Panc1 (cell line): ENCODE measurements at regions not wholly inside any gene's neighbourhood (a gene's known extent, or its start where the extent isn't known, plus 50 kb on each side); places are given as distances from the start of the nearest gene placed in this dataset.
"Not testable (repeated sequence)": the region's sequence is repeated elsewhere in the genome, so short reads cannot be mapped to it uniquely, and the experiment has no call there.

ENCODE experiments used
- ATAC-seq: fragments of 200-7000 bp; cut with Tn5 transposase; 2 replicates; pipeline ENCODE4 v1.9.1; 2020; ENCODE audit warnings: mild to moderate bottlenecking, moderate library complexity
- BruUV-seq: library from RNA; stranded (reverse); fragments of 400-500 nt; replicated peaks from 2 replicates; lab custom pipeline; 2021; lab: Mats Ljungman, UMichigan
- CTCF ChIA-PET: fragments of 300-600 bp; sonication (Branson Sonifier 250); formaldehyde crosslinking; loops from one replicate; lab custom pipeline; 2022; ENCODE audit warnings: antibody characterized with exemption; lab: Charles Lee
- POLR2A ChIA-PET: fragments of 300-600 bp; sonication (Branson Sonifier 250); formaldehyde crosslinking; loops from one replicate; lab custom pipeline; 2022; ENCODE audit warnings: antibody characterized with exemption; lab: Charles Lee
- DNase-seq: peaks from one replicate; pipeline ENCODE4 v3.0.0-alpha.2; 2010; ENCODE audit warnings: low read depth, low spot score
- H3K27ac ChIP-seq: 2 replicates; pipeline ENCODE4 v1.5.1; 2011; ENCODE audit warnings: mild to moderate bottlenecking, low read length, inconsistent platforms
- H3K27me3 ChIP-seq: fragments of 200-500 bp; sonication (Bioruptor generic); 2 replicates; pipeline ENCODE4 v1.6.0; 2014; ENCODE audit warnings: low read length, inconsistent platforms; ENCODE audit not compliant: control insufficient read depth, insufficient read depth
- H3K36me3 ChIP-seq: fragments of 200-500 bp; sonication (Bioruptor generic); 2 replicates; pipeline ENCODE4 v1.5.1; 2014; ENCODE audit warnings: inconsistent platforms, mild to moderate bottlenecking, low read length, moderate library complexity; ENCODE audit not compliant: control insufficient read depth, insufficient read depth
- H3K4me1 ChIP-seq: 2 replicates; pipeline ENCODE4 v1.5.1; 2011; ENCODE audit warnings: inconsistent platforms, mild to moderate bottlenecking, low read length, moderate library complexity; ENCODE audit not compliant: control insufficient read depth, insufficient read depth
- H3K4me3 ChIP-seq, 2 experiments: 2 replicates each; pipeline ENCODE4 v1.5.1; 2011 to 2012; ENCODE audit warnings: low read depth in 2 of 2, low read length in 2 of 2, mild to moderate bottlenecking in 2 of 2, inconsistent platforms in 1 of 2, moderate library complexity in 1 of 2
- H3K9me3 ChIP-seq: fragments of 200-500 bp; sonication (Bioruptor generic); 2 replicates; pipeline ENCODE4 v1.5.1; 2014; ENCODE audit warnings: low read depth, mild to moderate bottlenecking, inconsistent platforms, low read length, moderate library complexity; ENCODE audit not compliant: control insufficient read depth, insufficient read depth
- CTCF ChIP-seq: fragments of 450-650 bp; IDR thresholded peaks from 2 replicates; pipeline ENCODE4 v1.5.1; 2017; ENCODE audit warnings: mild to moderate bottlenecking
- POLR2AphosphoS5 ChIP-seq: IDR thresholded peaks from 2 replicates; pipeline ENCODE4 v1.6.1; 2012; ENCODE audit warnings: mild to moderate bottlenecking, low read depth, low read length, moderate library complexity
- REST ChIP-seq, 2 experiments: IDR thresholded peaks; 2 replicates each; pipeline ENCODE4 v1.6.1; 2011 to 2012; ENCODE audit warnings: low read depth in 2 of 2, control low read depth in 1 of 2, low read length in 1 of 2, mild to moderate bottlenecking in 1 of 2, moderate library complexity in 1 of 2; ENCODE audit not compliant: insufficient read depth in 1 of 2
- SIN3A ChIP-seq: IDR thresholded peaks from 2 replicates; pipeline ENCODE4 v1.6.1; 2012; ENCODE audit warnings: low read depth, mild to moderate bottlenecking, low read length, moderate library complexity, borderline replicate concordance; ENCODE audit not compliant: insufficient read depth
- TCF7L2 ChIP-seq: IDR thresholded peaks from 2 replicates; pipeline ENCODE4 v1.6.1; 2011; ENCODE audit warnings: mild to moderate bottlenecking, low read depth, low read length, inconsistent platforms
- in situ Hi-C: cut with HindIII; loops from 2 replicates; pipeline ENCODE4 v1.10.0; 2016; ENCODE audit warnings: low sequenced_read_pairs, low pct_unique_long_range_greater_than_20kb
- intact Hi-C: fragments of 100-400 bp; cut with micrococcal nuclease; formaldehyde crosslinking; loops from one replicate; pipeline ENCODE4 v1.10.0; 2022; ENCODE audit not compliant: unreplicated experiment

- no TSS peak for BruUV-seq
- in situ Hi-C loops, result no loop called here
- Histone ChIP-seq H3K9me3 (no peaks in the 10 kb centered on the region), H3K27me3 (no peaks in the 10 kb centered on the region), H3K27ac (no peak overlapping the region), H3K4me1 (no peaks in the 10 kb centered on the region), H3K4me3 (no peak overlapping the region), H3K36me3 (no peaks in the 10 kb centered on the region)
- no peak for ATAC-seq
- POLR2A ChIA-PET, result no interaction called here
- CTCF ChIA-PET, result no interaction called here
- no peak for TF ChIP-seq POLR2AphosphoS5
- no peak for TF ChIP-seq SIN3A
- TF ChIP-seq CTCF, result no peak
- no peak for TF ChIP-seq REST (IDR thresholded peaks at IDR 0.05; ENCODE audit: insufficient read depth in 1 of 2, low read depth in 2 of 2, low read length in 1 of 2)
- TF ChIP-seq TCF7L2, result no peak
- DNase-seq, result no peak
- intact Hi-C loops, result no loop called here
Measured at GRCh38 chr9:87026204-87026603, 78.9 kb upstream of the GAS1 start.

GRCh38 chr9:87028836-87029235 lies 81.5 kb upstream of the GAS1 start:
- H3K9me3 ChIP-seq, in situ Hi-C loops, H3K36me3 ChIP-seq, intact Hi-C loops, H3K4me1 ChIP-seq, BruUV-seq, POLR2A ChIA-PET, ATAC-seq, H3K27ac ChIP-seq, H3K27me3 ChIP-seq, H3K4me3 ChIP-seq, DNase-seq, CTCF ChIA-PET: not testable (repeated sequence)

- no peak for ATAC-seq
- ChIA-PET CTCF (no interaction called here), POLR2A (no interaction called here)
- H3K4me3 ChIP-seq, result no peak overlapping the region
- no peaks in the 10 kb centered on the region for H3K9me3 ChIP-seq
- intact Hi-C loops (no loop called here), in situ Hi-C loops (no loop called here)
- no peaks in the 10 kb centered on the region for H3K27me3 ChIP-seq
- no peaks in the 10 kb centered on the region for H3K4me1 ChIP-seq
- H3K36me3 ChIP-seq, result no peaks in the 10 kb centered on the region
- no peak overlapping the region for H3K27ac ChIP-seq
- TF ChIP-seq POLR2AphosphoS5 (no peak), SIN3A (no peak), TCF7L2 (no peak), CTCF (no peak), REST (IDR thresholded peaks at IDR 0.05; ENCODE audit: insufficient read depth in 1 of 2, low read depth in 2 of 2, low read length in 1 of 2) (no peak)
- no TSS peak for BruUV-seq
- DNase-seq, result no peak
Measured at GRCh38 chr9:87029905-87030304, 82.6 kb upstream of the GAS1 start.
